GM12878 (cell line): ENCODE measurements at regions not wholly inside any gene's neighbourhood (a gene's known extent, or its start where the extent isn't known, plus 50 kb on each side); places are given as distances from the start of the nearest gene placed in this dataset.

Experiments
- ATAC-seq: fragments of 200-7000 bp; cut with Tn5 transposase; 3 replicates; pipeline ENCODE4 v1.9.1; 2020; ENCODE audit warnings: mild to moderate bottlenecking, moderate library complexity
- BruUV-seq: library from RNA; stranded (reverse); fragments of 400-500 nt; replicated peaks from 2 replicates; lab custom pipeline; 2021; lab: Mats Ljungman, UMichigan
- CTCF ChIA-PET: fragments of 300-600 bp; sonication (Branson Sonifier 250); formaldehyde crosslinking; extraction: SDS; loops from one replicate; lab custom pipeline; 2021; ENCODE audit warnings: inconsistent platforms; lab: Yijun Ruan, JAX
- POLR2A ChIA-PET: fragments of 350-600 bp; formaldehyde crosslinking; extraction: SDS; loops from one replicate; lab custom pipeline; 2021; ENCODE audit warnings: inconsistent platforms; lab: Charles Lee
- RAD21 ChIA-PET: fragments of 300-600 bp; sonication (Branson Sonifier 250); formaldehyde crosslinking; loops from one replicate; lab custom pipeline; 2023; ENCODE audit warnings: antibody characterized with exemption; ENCODE audit not compliant: unreplicated experiment; lab: Charles Lee
- SMC1A ChIA-PET: fragments of 300-600 bp; sonication (Branson Sonifier 250); formaldehyde crosslinking; loops from one replicate; lab custom pipeline; 2023; ENCODE audit not compliant: unreplicated experiment, uncharacterized antibody; lab: Charles Lee
- DNase-seq: peaks from one replicate; pipeline ENCODE4 v3.0.0-alpha.2; 2011; ENCODE audit warnings: low read depth, low spot score
- FAIRE-seq: peaks from 3 replicates; lab custom pipeline; 2011; peaks lifted over from hg19 to GRCh38; lab: Jason Lieb, UNC
- H2AFZ ChIP-seq: 2 replicates; pipeline ENCODE4 v1.6.0; 2011; ENCODE audit warnings: low read depth, low read length, control low read depth; ENCODE audit not compliant: control insufficient read depth
- H3K27ac ChIP-seq: 2 replicates; pipeline ENCODE4 v1.5.1; 2011; ENCODE audit warnings: control low read depth; ENCODE audit not compliant: control insufficient read depth, insufficient read depth
- H3K27me3 ChIP-seq, 2 experiments: replicated peaks in 1 of 2; 2 replicates each; pipeline versions ENCODE4 v1.6.0 to v1.6.1; 2011; ENCODE audit warnings: low read length in 1 of 2; ENCODE audit not compliant: control insufficient read depth in 2 of 2, insufficient read depth in 2 of 2
- H3K36me3 ChIP-seq, 2 experiments: 2 replicates each; pipeline ENCODE4 v1.5.1; 2011; ENCODE audit warnings: low read length in 1 of 2; ENCODE audit not compliant: control insufficient read depth in 2 of 2, insufficient read depth in 2 of 2
- H3K4me1 ChIP-seq: 2 replicates; pipeline ENCODE4 v1.6.1; 2011; ENCODE audit warnings: mild to moderate bottlenecking, low read length, moderate library complexity, mixed read lengths; ENCODE audit not compliant: control insufficient read depth, insufficient read depth
- H3K4me2 ChIP-seq: 2 replicates; pipeline ENCODE4 v1.6.0; 2011; ENCODE audit warnings: control low read depth; ENCODE audit not compliant: control insufficient read depth, insufficient read depth
- H3K4me3 ChIP-seq: fragments of 200-600 bp; sonication (generic); 2 replicates; pipeline ENCODE4 v1.5.1; 2016
- H3K79me2 ChIP-seq: 2 replicates; pipeline ENCODE4 v1.6.0; 2011; ENCODE audit warnings: low read length; ENCODE audit not compliant: control insufficient read depth, insufficient read depth
- H3K9ac ChIP-seq: 2 replicates; pipeline ENCODE4 v1.8.0; 2011; ENCODE audit warnings: low read length, control low read depth, mixed read lengths; ENCODE audit not compliant: control insufficient read depth, insufficient read depth
- H3K9me3 ChIP-seq: replicated peaks from 3 replicates; pipeline ENCODE4 v1.5.1; 2011; ENCODE audit warnings: mild to moderate bottlenecking, low read length; ENCODE audit not compliant: control insufficient read depth, insufficient read depth
- H4K20me1 ChIP-seq: 2 replicates; pipeline ENCODE4 v1.6.0; 2011; ENCODE audit not compliant: control insufficient read depth, insufficient read depth
- CHD2 ChIP-seq: IDR thresholded peaks from 2 replicates; pipeline ENCODE4 v1.6.1; 2011; ENCODE audit warnings: low read depth, low read length, improper control_type of control experiment, borderline replicate concordance
- MAX ChIP-seq: IDR thresholded peaks from 2 replicates; pipeline ENCODE4 v1.6.1; 2012; ENCODE audit warnings: low read depth, low read length, improper control_type of control experiment
- RFX5 ChIP-seq: IDR thresholded peaks from 2 replicates; pipeline ENCODE4 v1.6.1; 2011; ENCODE audit warnings: low read depth, low read length, improper control_type of control experiment
- TCF3 ChIP-seq: IDR thresholded peaks from 2 replicates; pipeline ENCODE4 v1.6.1; 2012; ENCODE audit warnings: low read depth, mild to moderate bottlenecking, low read length, borderline replicate concordance; ENCODE audit not compliant: insufficient read depth
- WGBS: methylation state at CpG from one replicate; pipeline ENCODE4 v1.1.6; 2016; ENCODE audit warnings: low lambda C conversion rate; ENCODE audit not compliant: insufficient replicate concordance, insufficient coverage; ENCODE audit errors: missing lambda C conversion rate; 5-methylcytosine and 5-hydroxymethylcytosine counted together
- in situ Hi-C: fragments of 300-500 bp; cut with MboI; formaldehyde crosslinking; loops from 9 replicates; pipeline ENCODE4 v1.14.3; 2018; ENCODE audit warnings: mixed read lengths
- intact Hi-C: fragments of 100-400 bp; cut with micrococcal nuclease; formaldehyde crosslinking; loops from one replicate; pipeline ENCODE4 v1.14.2; 2022; ENCODE audit not compliant: unreplicated experiment
- TF ChIP-seq, protein P1 (sequence below): IDR thresholded peaks from 2 replicates; pipeline ENCODE4 v1.6.1; 2011; ENCODE audit warnings: borderline replicate concordance, low read depth, mild to moderate bottlenecking, moderate library complexity, mixed read lengths, low read length; ENCODE audit not compliant: insufficient read depth; ENCODE audit errors: extremely low read length

DNA sequence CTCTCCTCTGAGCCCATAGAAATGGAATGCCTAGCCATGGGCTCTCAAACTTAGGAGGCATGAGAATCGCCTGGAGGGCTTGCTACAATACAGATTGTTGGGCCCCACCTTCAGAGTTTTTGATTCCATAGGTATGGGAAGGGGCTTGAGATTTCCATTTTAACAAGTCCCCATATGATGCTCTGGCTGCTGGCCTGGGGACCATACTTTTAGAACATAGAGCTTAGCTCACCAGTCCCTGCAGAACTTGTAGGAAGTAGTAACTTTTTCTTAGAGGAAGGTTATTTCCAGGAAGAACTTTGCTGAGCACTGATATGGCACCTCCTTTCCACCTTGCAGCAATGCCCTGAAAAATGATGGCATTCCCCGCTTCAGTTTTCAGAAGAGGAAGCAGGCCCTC, 177.0 kb upstream of the ZMIZ1 start:
- peaks cover 0 to 6% of the 10 kb centered on the region in 2 experiments; a peak in 3 of 4 replicates for H3K27me3 ChIP-seq
- intact Hi-C loops (no loop called here), in situ Hi-C loops (no loop called here)
- RAD21 ChIA-PET: no interaction called here
- H2AFZ ChIP-seq: no peak overlapping the region
- SMC1A ChIA-PET: no interaction called here
- H3K4me3 ChIP-seq: no peak overlapping the region
- no peaks in the 10 kb centered on the region for H3K79me2 ChIP-seq
- no peak for TF ChIP-seq TCF3
- TF ChIP-seq, protein P1, sequence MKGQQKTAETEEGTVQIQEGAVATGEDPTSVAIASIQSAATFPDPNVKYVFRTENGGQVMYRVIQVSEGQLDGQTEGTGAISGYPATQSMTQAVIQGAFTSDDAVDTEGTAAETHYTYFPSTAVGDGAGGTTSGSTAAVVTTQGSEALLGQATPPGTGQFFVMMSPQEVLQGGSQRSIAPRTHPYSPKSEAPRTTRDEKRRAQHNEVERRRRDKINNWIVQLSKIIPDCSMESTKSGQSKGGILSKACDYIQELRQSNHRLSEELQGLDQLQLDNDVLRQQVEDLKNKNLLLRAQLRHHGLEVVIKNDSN: no peak
- TF ChIP-seq MAX: no peak
- TF ChIP-seq RFX5: no peak
- TF ChIP-seq CHD2: no peak
- FAIRE-seq: no peak
- H3K36me3 ChIP-seq: no peaks in the 10 kb centered on the region
- CTCF ChIA-PET: no interaction called here
- H3K9me3 ChIP-seq: no peaks in the 10 kb centered on the region
- no peaks in the 10 kb centered on the region for H3K4me1 ChIP-seq
- BruUV-seq: no TSS peak
- H3K4me2 ChIP-seq: no peak overlapping the region
- H4K20me1 ChIP-seq: no peaks in the 10 kb centered on the region
- H3K9ac ChIP-seq: no peak overlapping the region
- POLR2A ChIA-PET: no interaction called here
- 22% methylated on average over 2 of the region's 2 CpGs for WGBS
- DNase-seq: no peak
- no peak overlapping the region for H3K27ac ChIP-seq
- ATAC-seq: no peak
